Keratinocyte (primary cell): ENCODE measurements at regions not wholly inside any gene's neighbourhood (a gene's known extent, or its start where the extent isn't known, plus 50 kb on each side); places are given as distances from the start of the nearest gene placed in this dataset.
A peak's percentile ranks its signal among the peaks of the same experiment; 100 is the strongest.

Experiments
- DNase-seq: peaks from one replicate; pipeline ENCODE4 v3.0.0-alpha.2; 2011; ENCODE audit warnings: low read depth, missing footprints, low spot score
- FAIRE-seq: peaks from 2 replicates; lab custom pipeline; 2011; peaks lifted over from hg19 to GRCh38; lab: Jason Lieb, UNC
- H2AFZ ChIP-seq: 2 replicates; pipeline ENCODE4 v1.6.0; 2012; ENCODE audit warnings: low read length, control low read depth, inconsistent platforms; ENCODE audit not compliant: control insufficient read depth
- H3K27ac ChIP-seq: 2 replicates; pipeline ENCODE4 v1.5.1; 2011; ENCODE audit warnings: low read length; ENCODE audit not compliant: control insufficient read depth, insufficient read depth
- H3K27me3 ChIP-seq: 3 replicates; pipeline ENCODE4 v1.6.0; 2011; ENCODE audit warnings: low read length; ENCODE audit not compliant: control insufficient read depth, insufficient read depth; ENCODE audit errors: extremely low read depth
- H3K36me3 ChIP-seq, 2 experiments: 2 replicates in 1 of 2; 3 replicates in 1 of 2; pipeline ENCODE4 v1.5.1; 2011; ENCODE audit warnings: low read length in 2 of 2, mild to moderate bottlenecking in 1 of 2; ENCODE audit not compliant: control insufficient read depth in 2 of 2, insufficient read depth in 2 of 2; ENCODE audit errors: extremely low read depth in 1 of 2
- H3K4me1 ChIP-seq: 3 replicates; pipeline ENCODE4 v1.5.1; 2011; ENCODE audit warnings: low read length; ENCODE audit not compliant: control insufficient read depth, insufficient read depth; ENCODE audit errors: extremely low read depth
- H3K4me2 ChIP-seq: 3 replicates; pipeline ENCODE4 v1.6.0; 2011; ENCODE audit warnings: low read depth, low read length; ENCODE audit not compliant: control insufficient read depth, insufficient read depth; ENCODE audit errors: extremely low read depth
- H3K4me3 ChIP-seq, 3 experiments: fragments of 200-600 bp in 1 of 3; sonication (generic) in 1 of 3; 2 replicates in 2 of 3; 3 replicates in 1 of 3; pipeline ENCODE4 v1.5.1; 2011 to 2016; ENCODE audit warnings: low read length in 3 of 3, mild to moderate bottlenecking in 3 of 3, control low read depth in 2 of 3, inconsistent platforms in 1 of 3, low read depth in 1 of 3, mixed read lengths in 1 of 3, mixed run types in 1 of 3, moderate library complexity in 1 of 3; ENCODE audit not compliant: control insufficient read depth in 2 of 3, insufficient read depth in 2 of 3; ENCODE audit errors: extremely low read depth in 1 of 3
- H3K79me2 ChIP-seq: 2 replicates; pipeline ENCODE4 v1.6.0; 2012; ENCODE audit warnings: low read length; ENCODE audit not compliant: control insufficient read depth, insufficient read depth
- H3K9ac ChIP-seq: 3 replicates; pipeline ENCODE4 v1.6.0; 2011; ENCODE audit warnings: low read length; ENCODE audit not compliant: control insufficient read depth, insufficient read depth; ENCODE audit errors: extremely low read depth
- H3K9me1 ChIP-seq: 3 replicates; pipeline ENCODE4 v1.6.0; 2011; ENCODE audit warnings: low read length; ENCODE audit not compliant: control insufficient read depth, insufficient read depth; ENCODE audit errors: extremely low read depth
- H3K9me3 ChIP-seq: 2 replicates; pipeline ENCODE4 v1.5.1; 2012; ENCODE audit warnings: low read depth, low read length; ENCODE audit not compliant: control insufficient read depth
- H4K20me1 ChIP-seq: 3 replicates; pipeline ENCODE4 v1.6.0; 2011; ENCODE audit warnings: low read length; ENCODE audit not compliant: control insufficient read depth, insufficient read depth; ENCODE audit errors: extremely low read depth
- EZH2 ChIP-seq: IDR thresholded peaks from one replicate; pipeline ENCODE4 v1.6.1; 2012; ENCODE audit warnings: inconsistent platforms, mild to moderate bottlenecking, low read length, moderate library complexity
- dilution Hi-C: fragments of 300-500 bp; cut with MboI; formaldehyde crosslinking; loops from one replicate; pipeline ENCODE4 v1.7.0; 2020; ENCODE audit warnings: low sequenced_read_pairs; ENCODE audit not compliant: extremely low pct_ligation_motif_present
- TF ChIP-seq, protein P1 (sequence below), 3 experiments: IDR thresholded peaks in 1 of 3; conservative IDR thresholded peaks in 1 of 3; optimal IDR thresholded peaks in 1 of 3; 2 replicates in 2 of 3; 3 replicates in 1 of 3; pipeline versions ENCODE3 to v1.5.1; 2011; ENCODE audit warnings: low read length in 3 of 3, mild to moderate bottlenecking in 3 of 3, moderate library complexity in 2 of 3, control low read depth in 1 of 3, inconsistent platforms in 1 of 3; ENCODE audit not compliant: insufficient read depth in 2 of 3; ENCODE audit errors: extremely low read depth in 1 of 3

DNA sequence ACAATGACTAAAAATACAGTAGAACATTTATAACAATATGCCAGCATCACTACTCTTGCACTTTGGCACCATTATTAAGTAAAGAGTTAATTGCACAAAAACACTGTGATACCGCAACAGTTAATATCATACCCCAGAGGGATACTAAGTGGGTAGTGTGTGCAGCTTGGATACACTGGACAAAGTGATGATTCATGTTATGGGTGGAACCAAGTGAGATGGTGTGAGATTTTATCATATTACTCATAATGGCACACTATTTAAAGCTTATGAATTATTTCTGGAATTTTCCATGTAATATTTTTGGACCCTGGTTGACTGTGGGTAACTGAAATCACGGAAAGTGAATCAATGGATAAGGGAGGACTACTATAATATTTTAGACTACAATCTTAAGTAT, 265.3 kb downstream of the PCDH18 start:
- Histone ChIP-seq H4K20me1 (no peaks in the 10 kb centered on the region), H3K4me1 (no peaks in the 10 kb centered on the region), H3K4me3 (no peak overlapping the region), H2AFZ (peak overlapping the region; percentile 60), H3K9me3 (no peaks in the 10 kb centered on the region), H3K4me2 (no peak overlapping the region), H3K79me2 (no peaks in the 10 kb centered on the region), H3K27ac (no peak overlapping the region), H3K9ac (no peak overlapping the region), H3K36me3 (no peaks in the 10 kb centered on the region), H3K9me1 (no peaks in the 10 kb centered on the region), H3K27me3 (no peaks in the 10 kb centered on the region)
- no peak for TF ChIP-seq EZH2
- TF ChIP-seq, protein P1, sequence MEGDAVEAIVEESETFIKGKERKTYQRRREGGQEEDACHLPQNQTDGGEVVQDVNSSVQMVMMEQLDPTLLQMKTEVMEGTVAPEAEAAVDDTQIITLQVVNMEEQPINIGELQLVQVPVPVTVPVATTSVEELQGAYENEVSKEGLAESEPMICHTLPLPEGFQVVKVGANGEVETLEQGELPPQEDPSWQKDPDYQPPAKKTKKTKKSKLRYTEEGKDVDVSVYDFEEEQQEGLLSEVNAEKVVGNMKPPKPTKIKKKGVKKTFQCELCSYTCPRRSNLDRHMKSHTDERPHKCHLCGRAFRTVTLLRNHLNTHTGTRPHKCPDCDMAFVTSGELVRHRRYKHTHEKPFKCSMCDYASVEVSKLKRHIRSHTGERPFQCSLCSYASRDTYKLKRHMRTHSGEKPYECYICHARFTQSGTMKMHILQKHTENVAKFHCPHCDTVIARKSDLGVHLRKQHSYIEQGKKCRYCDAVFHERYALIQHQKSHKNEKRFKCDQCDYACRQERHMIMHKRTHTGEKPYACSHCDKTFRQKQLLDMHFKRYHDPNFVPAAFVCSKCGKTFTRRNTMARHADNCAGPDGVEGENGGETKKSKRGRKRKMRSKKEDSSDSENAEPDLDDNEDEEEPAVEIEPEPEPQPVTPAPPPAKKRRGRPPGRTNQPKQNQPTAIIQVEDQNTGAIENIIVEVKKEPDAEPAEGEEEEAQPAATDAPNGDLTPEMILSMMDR (optimal IDR thresholded peaks at IDR 0.05 in 1 of 3, IDR thresholded peaks at IDR 0.05 in 1 of 3, conservative IDR thresholded peaks at IDR 0.05 in 1 of 3; ENCODE audit: extremely low read depth in 1 of 3, insufficient read depth in 2 of 3, low read length in 3 of 3): no peak
- FAIRE-seq: no peak
- dilution Hi-C loops: no loop called here
- no peak for DNase-seq

DNA sequence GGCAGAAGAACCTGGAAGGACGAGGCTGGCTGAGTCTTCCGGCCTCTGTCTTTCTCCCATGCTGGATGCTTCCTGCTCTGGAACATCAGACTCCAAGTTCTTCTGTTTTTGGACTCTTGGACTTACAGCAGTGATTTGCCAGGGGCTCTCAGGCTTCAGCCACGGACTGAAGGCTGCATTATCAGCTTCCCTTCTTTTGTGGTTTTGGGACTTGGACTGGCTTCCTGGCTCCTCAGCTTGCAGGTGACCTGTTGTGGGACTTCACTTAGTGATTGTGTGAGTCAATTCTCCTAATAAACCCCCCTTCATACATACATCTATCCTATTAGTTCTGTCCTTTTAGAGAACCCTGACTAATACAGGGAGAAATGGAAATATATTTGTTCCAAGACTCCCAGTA, 265.8 kb downstream of the PCDH18 start:
- H3K9ac ChIP-seq: no peak overlapping the region
- no peaks in the 10 kb centered on the region for H3K9me1 ChIP-seq
- no peak overlapping the region for H3K4me2 ChIP-seq
- H3K4me1 ChIP-seq: no peaks in the 10 kb centered on the region
- DNase-seq: no peak
- H3K36me3 ChIP-seq: no peaks in the 10 kb centered on the region
- TF ChIP-seq, protein P1 (optimal IDR thresholded peaks at IDR 0.05 in 1 of 3, IDR thresholded peaks at IDR 0.05 in 1 of 3, conservative IDR thresholded peaks at IDR 0.05 in 1 of 3; ENCODE audit: extremely low read depth in 1 of 3, insufficient read depth in 2 of 3, low read length in 3 of 3): no peak
- TF ChIP-seq EZH2: no peak
- FAIRE-seq: no peak
- no peaks in the 10 kb centered on the region for H3K9me3 ChIP-seq
- dilution Hi-C loops: no loop called here
- no peak overlapping the region for H2AFZ ChIP-seq
- no peaks in the 10 kb centered on the region for H3K27me3 ChIP-seq
- H3K79me2 ChIP-seq: no peaks in the 10 kb centered on the region
- no peak overlapping the region for H3K4me3 ChIP-seq
- H3K27ac ChIP-seq: no peak overlapping the region
- no peaks in the 10 kb centered on the region for H4K20me1 ChIP-seq
